ENCODE measurements at regions not wholly inside any gene's neighbourhood (a gene's known extent, or its start where the extent isn't known, plus 50 kb on each side); places are given as distances from the start of the nearest gene placed in this dataset.

DNA sequence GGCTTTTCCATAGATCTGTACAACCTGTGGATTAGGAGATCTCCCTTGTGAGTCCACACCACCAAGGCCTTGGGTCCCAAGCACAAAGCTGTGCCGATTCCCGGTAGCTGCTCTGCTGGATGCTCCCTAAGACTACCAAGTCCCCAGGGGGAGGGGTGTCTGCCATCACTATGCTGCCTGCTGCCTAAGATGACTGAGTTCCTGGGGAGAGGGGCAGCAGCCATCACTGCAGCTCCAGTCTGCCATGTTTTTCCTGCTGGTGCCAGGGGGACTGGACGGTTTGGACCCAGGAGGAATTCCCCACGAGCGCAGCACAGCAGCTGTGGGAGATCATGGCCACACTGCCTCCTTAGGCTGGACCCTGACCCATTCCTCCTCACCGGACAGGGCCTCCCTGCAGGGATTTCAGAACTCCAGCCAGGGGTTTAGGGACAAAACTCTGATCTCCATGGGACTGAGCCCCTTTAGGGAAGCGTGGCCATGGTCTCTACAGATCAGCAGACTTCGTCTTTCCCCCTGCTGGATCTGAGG, 1049.8 kb downstream of the SORCS1 start:
- Mint-ChIP-seq H3K36me3 (ENCODE audit: low read depth) (no peaks in the 10 kb centered on the region), H3K9me3 (peaks cover 20% of the 10 kb centered on the region), H3K4me1 (no peaks in the 10 kb centered on the region), H3K27ac (no peak overlapping the region), H3K27me3 (no peaks in the 10 kb centered on the region), H3K4me3 (no peak overlapping the region)
- no peak for ATAC-seq (replicated peaks)

DNA sequence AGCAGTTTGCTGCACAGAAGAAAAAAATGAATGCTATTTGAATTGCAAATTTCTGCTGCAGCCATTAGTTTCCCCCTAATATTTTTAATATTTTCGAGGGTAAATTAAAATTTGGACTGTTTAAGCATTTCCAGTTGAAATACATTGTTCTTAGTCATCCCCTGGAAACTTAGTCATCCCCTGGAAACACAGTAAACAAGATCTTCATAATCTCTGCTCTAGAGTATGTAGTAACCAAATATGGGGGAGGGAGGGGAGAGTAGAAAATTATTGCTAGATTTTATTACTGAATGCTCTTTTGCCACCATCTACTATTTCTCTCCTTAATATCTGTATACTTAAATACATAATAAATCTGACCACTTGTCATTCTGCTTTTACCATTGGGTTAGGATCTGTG, 1053.3 kb downstream of the SORCS1 start:
- peaks cover 12% of the 10 kb centered on the region for H3K9me3 Mint-ChIP-seq
- no peaks in the 10 kb centered on the region for H3K27me3 Mint-ChIP-seq
- H3K36me3 Mint-ChIP-seq (ENCODE audit: low read depth) = no peaks in the 10 kb centered on the region
- H3K4me3 Mint-ChIP-seq = no peak overlapping the region
- H3K4me1 Mint-ChIP-seq = no peaks in the 10 kb centered on the region
- ATAC-seq (replicated peaks) = no peak
- H3K27ac Mint-ChIP-seq = no peak overlapping the region

DNA sequence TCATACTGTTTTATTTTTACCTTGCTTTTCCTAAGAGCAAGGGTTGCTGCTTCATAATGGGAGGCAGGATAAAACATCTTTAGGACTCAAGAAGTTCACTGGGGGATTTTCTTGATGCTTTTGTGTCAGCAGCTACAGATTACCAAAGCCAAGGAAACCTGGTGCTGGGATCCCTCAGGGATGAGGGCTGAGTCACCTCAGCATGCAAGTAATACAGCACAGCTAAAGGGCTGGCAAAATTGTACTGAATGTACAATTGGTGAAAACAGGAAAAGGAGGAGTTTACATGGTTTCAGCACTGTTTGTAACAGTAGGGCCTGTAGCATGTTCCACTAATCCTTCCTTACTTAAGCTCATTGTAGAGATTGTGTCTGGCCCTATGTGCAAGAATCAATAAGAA, 1056.8 kb downstream of the SORCS1 start:
- no peaks in the 10 kb centered on the region for H3K27me3 Mint-ChIP-seq
- no peaks in the 10 kb centered on the region for H3K36me3 Mint-ChIP-seq (ENCODE audit: low read depth)
- H3K27ac Mint-ChIP-seq = no peak overlapping the region
- no peak for ATAC-seq (replicated peaks)
- no peak overlapping the region for H3K4me3 Mint-ChIP-seq
- H3K4me1 Mint-ChIP-seq = no peaks in the 10 kb centered on the region
- H3K9me3 Mint-ChIP-seq = peaks cover 4% of the 10 kb centered on the region

DNA sequence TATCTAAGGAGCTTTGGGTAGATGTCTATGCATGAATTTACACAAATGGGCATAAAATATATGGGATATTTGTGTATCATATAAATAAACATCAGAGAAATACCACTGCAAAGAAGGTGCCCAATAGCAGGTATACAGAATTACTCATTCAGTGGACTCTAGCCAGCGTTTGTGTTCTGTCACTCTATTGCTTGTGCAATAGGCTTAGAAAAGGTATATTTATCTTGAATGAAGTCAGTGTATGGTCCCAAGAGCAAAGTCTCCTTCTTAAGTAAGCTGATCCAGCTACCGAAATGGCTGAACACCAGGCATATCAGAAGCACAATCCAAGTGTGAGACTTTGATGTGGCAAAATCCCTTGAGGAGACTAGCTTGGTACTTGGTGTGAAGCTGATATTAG, 1058.4 kb downstream of the SORCS1 start:
- ATAC-seq (replicated peaks) = no peak

DNA sequence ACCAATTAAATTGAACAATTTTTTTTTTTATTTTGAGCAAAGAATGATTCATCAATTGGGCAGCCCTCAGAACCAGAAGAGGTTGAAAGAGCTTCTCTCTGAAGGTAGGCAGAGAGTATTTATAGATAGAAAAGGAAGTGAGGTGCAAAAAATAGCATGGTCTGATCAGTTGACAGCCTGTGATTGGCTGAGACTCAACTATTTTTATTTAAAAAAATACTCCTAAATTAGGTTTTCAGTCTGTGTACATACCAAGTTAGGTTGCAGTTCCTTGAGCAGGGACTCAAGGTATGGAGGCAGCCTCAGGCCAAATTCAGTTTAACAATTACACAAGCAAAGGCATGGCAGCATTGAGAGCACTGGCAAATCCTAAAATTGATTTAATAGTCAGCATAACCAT, 1074.7 kb downstream of the SORCS1 start:
- H3K4me3 Mint-ChIP-seq = no peak overlapping the region
- no peak overlapping the region for H3K27ac Mint-ChIP-seq
- no peaks in the 10 kb centered on the region for H3K4me1 Mint-ChIP-seq
- H3K36me3 Mint-ChIP-seq (ENCODE audit: low read depth) = no peaks in the 10 kb centered on the region
- no peak for ATAC-seq (replicated peaks)
- H3K9me3 Mint-ChIP-seq = no peaks in the 10 kb centered on the region
- no peaks in the 10 kb centered on the region for H3K27me3 Mint-ChIP-seq

More for the DNA sequence above, 1058.4 kb downstream of the SORCS1 start:
- Mint-ChIP-seq H3K4me3 (no peak overlapping the region), H3K27me3 (no peaks in the 10 kb centered on the region), H3K36me3 (ENCODE audit: low read depth) (no peaks in the 10 kb centered on the region), H3K4me1 (no peaks in the 10 kb centered on the region), H3K9me3 (peaks cover 5% of the 10 kb centered on the region), H3K27ac (no peak overlapping the region)

DNA sequence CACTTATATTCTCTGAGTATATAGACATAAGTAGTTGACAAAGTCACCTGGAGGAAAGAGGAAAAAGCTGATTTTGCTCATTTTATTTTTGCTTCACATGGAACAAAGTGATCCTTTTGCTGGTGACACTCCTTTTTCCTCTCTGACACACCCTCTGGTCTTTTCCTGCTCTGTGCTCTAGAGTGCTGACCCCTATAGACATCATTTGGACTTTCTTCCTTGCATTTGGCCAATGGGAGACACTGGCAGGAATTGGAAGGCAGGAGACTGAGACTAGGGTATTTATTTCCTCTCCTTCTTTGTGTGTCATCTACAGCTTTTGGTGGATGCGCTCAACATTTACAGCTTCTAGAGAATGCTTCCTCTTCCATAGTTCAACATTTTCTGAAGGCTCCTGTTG, 1078.1 kb downstream of the SORCS1 start:
- Mint-ChIP-seq H3K9me3 (no peaks in the 10 kb centered on the region), H3K27me3 (no peaks in the 10 kb centered on the region), H3K4me3 (no peak overlapping the region), H3K4me1 (no peaks in the 10 kb centered on the region), H3K27ac (no peak overlapping the region), H3K36me3 (ENCODE audit: low read depth) (no peaks in the 10 kb centered on the region)
- ATAC-seq (replicated peaks) = no peak

DNA sequence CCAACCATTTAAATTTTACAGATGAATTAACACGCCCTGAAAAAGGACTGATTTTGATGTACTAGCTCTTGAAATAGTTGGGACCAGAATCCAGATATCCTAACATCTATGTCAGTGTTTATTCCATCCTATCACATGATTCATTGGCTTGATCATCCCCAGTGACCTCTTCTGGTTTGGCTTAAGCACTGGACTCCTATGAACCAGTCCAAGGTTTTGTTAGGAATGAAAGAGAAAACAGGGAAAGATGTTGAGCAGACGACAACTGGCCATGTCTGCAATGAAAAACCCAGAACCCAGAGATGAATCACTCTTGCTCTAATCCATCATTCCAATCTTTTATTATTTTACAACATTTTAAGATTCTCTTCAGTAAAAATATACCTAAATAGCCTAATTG, 1080.9 kb downstream of the SORCS1 start:
- no peak for ATAC-seq (replicated peaks)
- Mint-ChIP-seq H3K36me3 (ENCODE audit: low read depth) (no peaks in the 10 kb centered on the region), H3K27me3 (no peaks in the 10 kb centered on the region), H3K9me3 (no peaks in the 10 kb centered on the region), H3K27ac (no peak overlapping the region), H3K4me3 (no peak overlapping the region), H3K4me1 (no peaks in the 10 kb centered on the region)

DNA sequence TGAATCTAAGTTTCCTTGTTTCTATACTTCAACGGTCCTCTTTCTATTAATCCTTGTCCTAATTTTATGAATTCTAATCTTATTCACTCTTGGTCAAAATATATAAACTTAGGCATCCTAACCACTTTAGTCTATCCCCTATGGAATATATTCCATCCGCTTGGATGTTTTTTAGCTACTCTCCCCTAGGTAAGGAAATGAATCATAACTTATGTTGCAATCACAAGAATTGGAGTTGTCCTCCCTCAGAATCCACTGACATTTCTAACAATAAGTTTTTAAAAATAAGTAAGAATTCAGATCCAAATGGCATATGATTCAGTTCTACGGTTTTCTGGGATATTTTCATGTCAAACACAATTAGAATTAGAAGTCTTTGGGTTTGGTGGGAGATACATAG, 1081.6 kb downstream of the SORCS1 start:
- H3K27me3 Mint-ChIP-seq = no peaks in the 10 kb centered on the region

DNA sequence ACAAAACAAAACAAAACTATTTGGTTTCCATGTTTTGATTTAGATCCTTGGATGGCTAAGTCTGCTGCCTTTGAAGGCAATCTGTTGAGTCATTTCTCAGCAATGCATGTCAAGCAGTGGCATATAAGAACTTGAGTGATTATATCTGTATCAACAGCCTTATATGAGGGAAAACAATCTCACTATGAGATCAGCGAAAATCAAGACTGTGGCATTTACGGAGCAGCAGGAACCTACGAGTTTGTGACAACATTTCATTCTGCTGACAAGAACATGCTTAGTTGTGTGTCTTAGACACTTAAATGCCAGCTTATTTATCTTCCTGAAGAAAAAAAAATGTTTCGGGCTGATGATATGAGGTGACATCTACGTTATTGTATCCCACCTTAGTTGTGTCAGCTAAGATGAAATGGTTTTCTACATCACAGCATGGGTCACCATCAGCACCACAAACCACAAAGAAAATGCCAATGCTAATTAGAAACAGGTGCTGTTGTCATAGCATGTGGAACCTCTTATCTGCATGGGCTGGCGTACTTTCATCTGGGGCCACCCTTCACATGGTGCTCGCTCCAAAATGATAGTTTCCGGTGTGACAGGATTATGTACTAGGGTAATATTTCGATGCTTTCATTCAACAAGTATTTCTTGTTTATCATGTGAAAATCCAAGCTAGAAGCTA, 1085.5 kb downstream of the SORCS1 start:
- peaks cover 3% of the 10 kb centered on the region for H3K9me3 Mint-ChIP-seq
- no peaks in the 10 kb centered on the region for H3K36me3 Mint-ChIP-seq (ENCODE audit: low read depth)
- H3K4me3 Mint-ChIP-seq = no peak overlapping the region
- no peaks in the 10 kb centered on the region for H3K27me3 Mint-ChIP-seq
- no peak for ATAC-seq (replicated peaks)
- H3K4me1 Mint-ChIP-seq = no peaks in the 10 kb centered on the region
- H3K27ac Mint-ChIP-seq = no peak overlapping the region

More for the DNA sequence above, 1081.6 kb downstream of the SORCS1 start:
- H3K27ac Mint-ChIP-seq = no peak overlapping the region
- H3K9me3 Mint-ChIP-seq = peaks cover 1% of the 10 kb centered on the region
- no peaks in the 10 kb centered on the region for H3K36me3 Mint-ChIP-seq (ENCODE audit: low read depth)
- H3K4me3 Mint-ChIP-seq = no peak overlapping the region
- no peak for ATAC-seq (replicated peaks)
- no peaks in the 10 kb centered on the region for H3K4me1 Mint-ChIP-seq

DNA sequence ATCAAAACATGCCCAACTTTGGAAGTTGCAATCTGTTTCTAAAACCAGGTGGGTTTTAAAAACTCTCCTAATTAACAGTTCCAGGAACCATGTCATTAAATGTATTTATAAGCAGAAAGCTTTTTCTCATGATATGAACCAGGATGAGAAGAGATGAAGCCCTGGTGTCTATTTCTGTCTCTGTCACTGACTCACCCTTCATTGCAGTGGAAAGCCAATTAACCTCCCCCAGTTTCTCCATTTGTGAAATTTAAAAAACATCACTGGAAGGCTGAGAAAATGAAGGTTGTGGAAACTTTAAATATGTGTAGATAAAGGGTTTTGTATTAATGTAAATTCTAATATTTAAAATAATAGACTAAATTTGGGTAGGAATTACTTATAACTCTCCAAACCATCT, 1088.0 kb downstream of the SORCS1 start:
- Mint-ChIP-seq H3K36me3 (ENCODE audit: low read depth) (no peaks in the 10 kb centered on the region), H3K4me3 (no peak overlapping the region), H3K4me1 (no peaks in the 10 kb centered on the region), H3K9me3 (peaks cover 6% of the 10 kb centered on the region), H3K27ac (no peak overlapping the region), H3K27me3 (no peaks in the 10 kb centered on the region)
- no peak for ATAC-seq (replicated peaks)

DNA sequence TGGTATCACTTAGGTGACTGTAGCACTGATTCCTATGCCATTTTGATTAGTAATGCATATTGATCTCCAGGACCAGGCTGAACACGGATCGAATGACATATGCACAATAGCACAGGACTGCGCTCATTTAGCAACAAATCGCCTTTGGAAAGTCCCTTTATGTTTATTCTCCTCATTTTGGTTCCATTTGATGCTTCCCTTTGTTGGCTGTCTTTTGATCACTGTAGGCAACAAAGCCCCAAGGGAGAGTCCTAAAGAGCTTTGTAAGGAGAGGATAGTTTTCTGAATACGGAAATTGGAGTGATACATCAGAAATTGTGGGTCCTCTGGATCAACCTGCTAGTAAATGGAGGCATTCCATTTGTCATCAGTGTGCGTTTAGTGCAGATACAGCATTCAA, 1111.4 kb downstream of the SORCS1 start:
- Mint-ChIP-seq H3K9me3 (peaks cover 17% of the 10 kb centered on the region), H3K27me3 (no peaks in the 10 kb centered on the region), H3K27ac (no peak overlapping the region), H3K36me3 (ENCODE audit: low read depth) (no peaks in the 10 kb centered on the region), H3K4me1 (no peaks in the 10 kb centered on the region), H3K4me3 (no peak overlapping the region)
- no peak for ATAC-seq (replicated peaks)

DNA sequence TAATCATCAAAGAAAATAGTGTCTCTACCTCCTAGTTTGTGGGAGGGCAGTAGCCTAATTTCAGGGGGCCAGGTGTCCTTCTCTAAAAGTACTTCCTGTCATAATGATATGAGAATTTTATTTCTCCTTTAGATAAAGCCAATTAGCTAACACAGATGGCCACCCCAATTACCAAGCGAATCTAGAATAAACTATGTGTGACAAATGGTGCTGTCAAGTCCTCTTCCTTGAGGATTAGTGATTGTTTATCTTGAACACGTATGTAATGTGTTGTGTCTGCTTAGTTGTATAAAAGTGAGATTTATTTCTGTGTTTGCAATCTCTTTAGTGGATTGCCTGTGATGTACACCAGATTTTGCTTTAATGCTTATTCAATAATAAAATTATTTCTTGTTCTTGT, 1120.0 kb downstream of the SORCS1 start:
- ATAC-seq (replicated peaks) = no peak
- Mint-ChIP-seq H3K27ac (no peak overlapping the region), H3K36me3 (ENCODE audit: low read depth) (no peaks in the 10 kb centered on the region), H3K27me3 (no peaks in the 10 kb centered on the region), H3K4me3 (no peak overlapping the region), H3K9me3 (peaks cover 3% of the 10 kb centered on the region), H3K4me1 (no peaks in the 10 kb centered on the region)

DNA sequence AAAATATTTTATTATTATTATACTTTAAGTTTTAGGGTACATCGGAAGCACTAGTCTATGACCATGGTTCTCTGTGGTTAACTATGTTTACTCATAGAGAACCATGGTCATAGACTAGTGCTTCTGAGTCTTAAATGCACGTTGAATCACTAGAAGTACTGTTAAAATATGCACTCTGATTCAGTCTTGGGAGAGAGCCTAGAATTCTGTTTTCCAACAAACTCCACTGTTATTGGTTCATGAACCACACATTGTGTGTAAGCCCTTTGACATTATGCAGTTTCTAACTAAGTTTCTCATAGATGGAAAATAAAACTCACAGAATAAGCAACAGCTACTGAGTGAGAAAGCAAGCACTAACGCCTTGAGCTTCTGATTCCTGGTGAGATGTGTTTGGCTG, 1120.6 kb downstream of the SORCS1 start:
- no peak overlapping the region for H3K27ac Mint-ChIP-seq
- no peaks in the 10 kb centered on the region for H3K4me1 Mint-ChIP-seq
- no peaks in the 10 kb centered on the region for H3K27me3 Mint-ChIP-seq
- H3K4me3 Mint-ChIP-seq = no peak overlapping the region
- H3K9me3 Mint-ChIP-seq = peaks cover 3% of the 10 kb centered on the region
- H3K36me3 Mint-ChIP-seq (ENCODE audit: low read depth) = no peaks in the 10 kb centered on the region
- ATAC-seq (replicated peaks) = no peak

DNA sequence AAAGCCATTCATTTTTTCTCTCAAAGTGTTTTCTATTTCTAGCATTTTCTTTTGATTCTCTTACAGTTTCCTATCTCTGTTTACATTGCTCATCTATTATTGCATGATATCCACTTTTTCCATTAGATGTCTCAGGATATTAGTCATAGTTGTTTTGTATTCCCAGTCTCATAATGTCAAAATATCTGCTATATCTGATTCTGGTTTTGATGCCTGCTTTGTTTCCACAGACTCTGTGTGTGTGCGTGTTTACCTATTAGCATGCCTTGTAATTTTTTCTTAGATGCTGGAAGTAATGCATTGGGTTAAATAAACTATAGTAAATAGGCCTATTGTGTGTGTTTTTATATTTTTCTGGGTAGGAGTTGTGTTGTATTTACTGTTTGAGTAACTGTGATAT, 1126.3 kb downstream of the SORCS1 start:
- Mint-ChIP-seq H3K36me3 (ENCODE audit: low read depth) (no peaks in the 10 kb centered on the region), H3K9me3 (peaks cover 9% of the 10 kb centered on the region), H3K4me1 (no peaks in the 10 kb centered on the region), H3K27me3 (no peaks in the 10 kb centered on the region), H3K4me3 (no peak overlapping the region), H3K27ac (no peak overlapping the region)
- ATAC-seq (replicated peaks) = no peak

DNA sequence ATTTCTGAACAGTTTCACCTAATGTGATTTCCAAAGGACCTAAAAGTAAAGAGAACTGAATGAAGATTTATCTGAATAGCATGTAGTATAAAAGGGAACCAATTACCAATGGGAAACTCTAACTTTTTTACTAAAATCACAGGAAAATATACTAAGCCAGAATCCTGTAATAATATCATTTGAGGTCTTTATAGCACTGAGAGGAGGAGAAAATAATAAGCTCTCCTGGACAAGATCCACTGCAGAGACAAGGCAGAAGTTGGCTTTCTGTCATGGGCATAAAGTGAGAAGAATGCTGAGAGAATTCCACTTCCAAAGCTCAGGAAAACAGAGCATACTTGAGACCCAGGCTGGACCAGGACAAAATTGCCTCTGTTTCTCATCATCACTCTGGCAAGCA, 1131.4 kb downstream of the SORCS1 start:
- H3K27me3 Mint-ChIP-seq = no peaks in the 10 kb centered on the region
- no peak for ATAC-seq (replicated peaks)

More for the DNA sequence above, 1131.4 kb downstream of the SORCS1 start:
- Mint-ChIP-seq H3K4me1 (no peaks in the 10 kb centered on the region), H3K27ac (no peak overlapping the region), H3K9me3 (peaks cover 14% of the 10 kb centered on the region), H3K36me3 (ENCODE audit: low read depth) (no peaks in the 10 kb centered on the region), H3K4me3 (no peak overlapping the region)
